ENCODE measurements at regions not wholly inside any gene's neighbourhood (a gene's known extent, or its start where the extent isn't known, plus 50 kb on each side); places are given as distances from the start of the nearest gene placed in this dataset.
"Not testable (repeated sequence)": the region's sequence is repeated elsewhere in the genome, so short reads cannot be mapped to it uniquely, and the experiment has no call there.

DNA sequence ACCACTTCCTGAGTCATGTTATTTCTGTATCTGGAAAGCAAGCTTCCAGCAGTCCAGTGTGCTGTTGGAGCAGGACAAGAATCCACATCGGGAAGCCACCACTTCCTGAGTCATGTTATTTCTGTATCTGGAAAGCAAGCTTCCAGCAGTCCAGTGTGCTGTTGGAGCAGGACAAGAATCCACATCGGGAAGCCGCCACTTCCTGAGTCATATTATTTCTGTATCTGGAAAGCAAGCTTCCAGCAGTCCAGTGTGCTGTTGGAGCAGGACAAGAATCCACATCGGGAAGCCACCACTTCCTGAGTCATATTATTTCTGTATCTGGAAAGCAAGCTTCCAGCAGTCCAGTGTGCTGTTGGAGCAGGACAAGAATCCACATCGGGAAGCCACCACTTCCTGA, 170.2 kb upstream of the EXOC2 start:
- not testable (repeated sequence) for H3K36me3 Mint-ChIP-seq (ENCODE audit: low read depth); H3K9me3 Mint-ChIP-seq; ATAC-seq (replicated peaks); H3K4me1 Mint-ChIP-seq; H3K27ac Mint-ChIP-seq; H3K4me3 Mint-ChIP-seq
- peaks cover 36% of the 10 kb centered on the region for H3K27me3 Mint-ChIP-seq

DNA sequence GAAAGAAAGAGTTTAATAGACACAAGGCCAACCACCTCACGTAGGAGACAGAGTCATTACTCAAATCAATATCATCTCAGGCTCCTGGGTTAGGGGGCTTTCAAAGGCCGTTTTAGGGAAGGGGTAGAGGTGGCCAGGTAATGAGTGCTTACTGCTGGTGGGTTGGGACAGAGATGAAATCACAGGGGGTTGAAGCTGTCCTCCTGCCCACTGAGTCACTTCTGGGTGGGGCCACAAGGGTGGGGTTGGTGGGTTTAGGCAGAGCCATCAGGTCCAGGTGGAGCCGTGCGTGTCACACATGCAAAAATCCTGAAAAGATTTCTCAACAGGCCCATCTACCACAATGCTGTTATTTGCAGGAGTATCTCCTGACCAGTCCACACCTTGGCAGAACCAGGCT, 167.0 kb upstream of the EXOC2 start:
- no peak overlapping the region for H3K4me3 Mint-ChIP-seq
- peaks cover 38% of the 10 kb centered on the region for H3K27me3 Mint-ChIP-seq
- H3K4me1 Mint-ChIP-seq = no peaks in the 10 kb centered on the region
- H3K36me3 Mint-ChIP-seq (ENCODE audit: low read depth) = no peaks in the 10 kb centered on the region
- H3K9me3 Mint-ChIP-seq = no peaks in the 10 kb centered on the region
- ATAC-seq (replicated peaks) = no peak
- no peak overlapping the region for H3K27ac Mint-ChIP-seq

DNA sequence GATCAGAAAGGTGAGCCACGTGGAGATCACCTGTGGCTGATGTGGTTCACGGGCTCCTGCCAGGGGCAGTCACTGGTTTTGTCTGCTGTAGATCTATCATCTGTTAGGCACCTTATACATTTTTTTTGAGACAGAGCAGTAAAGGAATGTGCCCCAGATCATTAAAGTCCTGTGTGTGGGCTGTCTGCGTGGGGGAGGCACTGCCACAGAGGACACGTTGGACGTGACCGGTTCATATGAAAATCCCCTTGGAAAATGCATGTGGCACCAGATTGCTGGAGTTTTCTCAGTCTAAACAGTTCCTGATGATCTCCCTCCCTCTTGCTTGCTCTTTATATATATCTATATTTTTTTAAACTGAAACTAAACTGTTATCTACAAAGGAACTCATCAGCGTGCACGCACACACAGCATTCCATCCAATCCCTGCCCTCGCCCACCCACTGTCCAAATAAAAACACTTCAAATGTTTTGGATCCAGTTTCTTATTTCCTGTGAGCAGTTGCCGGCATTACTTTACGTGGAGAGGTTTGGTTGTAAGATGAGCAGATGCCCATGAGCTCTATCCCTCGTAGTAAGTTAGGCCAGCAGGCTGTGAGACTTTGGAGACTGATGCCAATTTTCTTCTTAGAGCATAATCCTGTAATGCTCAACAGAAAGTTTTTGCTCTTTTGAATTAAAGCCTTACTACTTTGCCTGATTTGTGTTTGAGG, 161.6 kb upstream of the EXOC2 start:
- Mint-ChIP-seq H3K27ac (no peak overlapping the region), H3K27me3 (peaks cover 16% of the 10 kb centered on the region), H3K9me3 (peaks cover 7% of the 10 kb centered on the region), H3K4me3 (no peak overlapping the region), H3K36me3 (ENCODE audit: low read depth) (no peaks in the 10 kb centered on the region), H3K4me1 (no peaks in the 10 kb centered on the region)
- ATAC-seq (replicated peaks) = no peak

DNA sequence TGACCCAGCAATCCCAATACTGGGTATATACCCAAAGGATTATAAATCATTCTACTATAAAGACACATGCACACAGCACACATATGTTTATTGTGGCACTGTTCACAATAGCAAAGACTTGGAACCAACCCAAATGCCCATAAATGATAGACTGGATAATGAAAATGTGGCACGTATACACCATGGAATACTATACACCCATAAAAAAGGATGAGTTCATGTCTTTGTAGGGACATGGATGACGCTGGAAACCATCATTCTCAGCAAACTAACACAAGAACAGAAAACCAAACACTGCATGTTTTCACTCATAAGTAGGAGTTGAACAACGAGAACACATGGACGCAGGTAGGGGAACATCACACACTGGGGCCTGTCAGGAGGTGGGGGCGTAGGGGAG, 159.3 kb upstream of the EXOC2 start:
- H3K4me1 Mint-ChIP-seq; ATAC-seq (replicated peaks); H3K4me3 Mint-ChIP-seq; H3K36me3 Mint-ChIP-seq (ENCODE audit: low read depth); H3K9me3 Mint-ChIP-seq; H3K27ac Mint-ChIP-seq; H3K27me3 Mint-ChIP-seq: not testable (repeated sequence)

DNA sequence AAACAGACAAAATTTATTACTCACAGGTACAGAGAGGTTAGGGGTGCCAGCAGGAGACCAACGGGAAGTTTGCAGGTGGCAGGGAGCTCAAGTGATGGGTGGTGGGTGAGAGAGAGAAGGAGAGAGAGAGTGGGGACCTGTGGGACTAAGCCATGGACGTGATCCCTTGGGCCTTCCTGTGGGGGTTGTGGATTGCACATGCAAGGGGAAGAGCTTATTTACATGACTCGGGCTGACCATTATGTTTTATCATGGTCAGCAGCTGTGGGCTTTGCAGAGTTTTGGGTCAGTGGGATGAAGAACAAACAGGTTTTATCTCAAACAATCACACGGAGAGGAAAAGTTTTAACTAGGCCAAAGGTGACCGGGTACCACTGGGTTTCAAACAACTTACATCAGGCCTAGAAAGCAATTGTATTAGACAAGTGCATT, 156.2 kb upstream of the EXOC2 start:
- no peaks in the 10 kb centered on the region for H3K4me1 Mint-ChIP-seq
- H3K27me3 Mint-ChIP-seq = peaks cover 5% of the 10 kb centered on the region
- H3K36me3 Mint-ChIP-seq (ENCODE audit: low read depth) = no peaks in the 10 kb centered on the region
- no peak for ATAC-seq (replicated peaks)
- H3K4me3 Mint-ChIP-seq = no peak overlapping the region
- H3K27ac Mint-ChIP-seq = no peak overlapping the region
- peaks cover 7% of the 10 kb centered on the region for H3K9me3 Mint-ChIP-seq

DNA sequence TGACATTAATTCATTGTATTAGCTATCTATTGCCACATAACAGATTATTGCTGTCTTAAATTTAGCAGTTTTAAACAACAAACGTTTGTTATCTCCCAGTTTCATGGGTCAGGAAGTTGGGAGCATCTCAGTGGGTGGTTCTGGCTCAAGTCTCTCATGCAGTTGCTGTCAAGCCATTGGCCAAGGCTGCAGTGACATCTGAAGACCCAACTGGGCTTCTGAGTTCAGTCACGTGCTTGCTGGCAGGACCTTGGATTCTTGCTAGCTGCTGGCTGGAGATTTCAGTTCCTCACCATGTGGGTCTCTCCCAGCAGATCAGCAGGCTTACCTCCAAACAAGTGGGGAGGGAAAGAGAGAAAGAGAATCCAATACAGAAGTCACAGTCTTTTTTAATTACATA, 152.6 kb upstream of the EXOC2 start:
- ATAC-seq (replicated peaks) = no peak
- Mint-ChIP-seq H3K27me3 (peaks cover 19% of the 10 kb centered on the region), H3K4me1 (no peaks in the 10 kb centered on the region), H3K9me3 (peaks cover 6% of the 10 kb centered on the region), H3K4me3 (no peak overlapping the region), H3K27ac (no peak overlapping the region), H3K36me3 (ENCODE audit: low read depth) (no peaks in the 10 kb centered on the region)

DNA sequence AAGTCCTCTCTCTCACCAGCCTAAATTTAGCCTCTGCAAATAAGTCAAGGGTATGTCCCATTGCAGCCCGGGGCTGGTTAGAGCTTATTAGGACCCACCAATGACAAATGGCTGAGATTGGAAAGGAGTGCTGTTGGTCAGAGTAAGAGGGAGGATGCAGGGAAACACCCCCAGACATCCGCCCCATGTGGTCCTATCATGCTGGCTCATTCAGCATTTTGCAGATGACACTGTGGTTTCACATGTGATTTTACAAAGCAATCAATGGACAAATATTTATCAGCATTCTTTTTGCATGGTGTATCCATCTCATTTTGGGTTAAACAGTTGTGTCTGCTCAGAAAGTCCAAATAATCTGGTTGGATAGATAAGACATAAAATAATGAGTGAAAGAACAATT, 152.2 kb upstream of the EXOC2 start:
- Mint-ChIP-seq H3K9me3 (peaks cover 5% of the 10 kb centered on the region), H3K4me1 (no peaks in the 10 kb centered on the region), H3K36me3 (ENCODE audit: low read depth) (no peaks in the 10 kb centered on the region), H3K27ac (no peak overlapping the region), H3K27me3 (peaks cover 23% of the 10 kb centered on the region), H3K4me3 (no peak overlapping the region)
- no peak for ATAC-seq (replicated peaks)

DNA sequence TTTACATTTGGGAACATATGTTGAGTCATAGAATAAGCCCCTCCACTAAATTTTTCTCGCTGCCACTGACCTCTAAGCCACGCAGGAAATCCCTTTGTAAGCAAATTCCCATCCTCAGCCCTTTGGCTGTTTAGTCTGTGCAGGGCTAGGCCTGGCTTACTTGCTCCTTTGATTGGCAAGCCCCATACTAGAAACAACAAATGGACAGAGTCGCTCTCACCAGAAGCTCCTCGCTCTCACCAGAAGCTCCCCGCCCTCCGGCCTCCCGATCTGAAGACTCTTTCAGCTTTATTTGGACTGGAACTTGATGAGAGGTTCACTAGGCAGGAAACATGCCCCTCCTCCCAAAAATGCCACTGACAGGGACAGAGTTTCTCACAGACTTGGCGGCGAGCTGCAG, 149.2 kb upstream of the EXOC2 start:
- ATAC-seq (replicated peaks) = no peak
- Mint-ChIP-seq H3K27me3 (peaks cover 25% of the 10 kb centered on the region), H3K4me1 (no peaks in the 10 kb centered on the region), H3K27ac (no peak overlapping the region), H3K9me3 (peaks cover 8% of the 10 kb centered on the region), H3K36me3 (ENCODE audit: low read depth) (no peaks in the 10 kb centered on the region), H3K4me3 (no peak overlapping the region)

DNA sequence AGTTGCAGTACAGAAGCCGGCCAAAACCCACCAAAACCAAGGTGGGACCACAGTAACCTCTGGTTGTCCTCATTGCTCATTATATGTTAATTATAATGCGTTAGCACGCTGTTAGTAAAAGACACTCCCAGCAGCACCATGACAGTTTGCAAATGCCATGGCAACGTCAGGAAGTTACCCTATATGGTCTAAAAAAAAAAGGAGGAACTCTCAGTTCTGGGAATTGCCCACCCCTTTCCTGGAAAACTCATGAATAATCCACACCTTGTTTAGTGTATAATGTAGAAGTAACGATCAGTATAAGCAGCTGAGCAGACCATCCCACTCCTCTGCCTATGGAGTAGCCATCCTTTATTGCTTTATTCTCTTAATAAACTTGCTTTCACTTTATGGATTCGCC, 148.6 kb upstream of the EXOC2 start:
- no peaks in the 10 kb centered on the region for H3K36me3 Mint-ChIP-seq (ENCODE audit: low read depth)
- no peaks in the 10 kb centered on the region for H3K4me1 Mint-ChIP-seq
- H3K27ac Mint-ChIP-seq = no peak overlapping the region
- H3K4me3 Mint-ChIP-seq = no peak overlapping the region
- no peak for ATAC-seq (replicated peaks)
- peaks cover 25% of the 10 kb centered on the region for H3K27me3 Mint-ChIP-seq
- peaks cover 8% of the 10 kb centered on the region for H3K9me3 Mint-ChIP-seq

DNA sequence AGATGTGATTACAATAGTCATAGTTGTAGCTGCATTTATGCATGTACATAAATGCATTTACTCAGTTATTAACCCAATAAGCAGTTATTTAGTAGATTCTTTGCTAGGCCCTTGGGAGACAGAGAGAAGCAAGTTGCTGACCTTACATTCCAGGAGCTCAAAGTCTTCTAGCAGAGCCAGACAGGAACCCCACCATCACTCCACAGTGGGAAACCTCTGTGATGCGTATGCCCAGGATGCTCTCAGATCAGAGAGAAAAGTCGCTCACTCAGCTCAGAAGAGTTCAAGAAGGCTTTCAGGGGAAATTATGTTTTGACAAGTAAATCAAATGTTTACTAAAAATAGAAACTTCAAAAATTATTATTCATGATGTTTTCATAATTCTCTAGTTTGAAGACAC, 146.3 kb upstream of the EXOC2 start:
- peaks cover 11% of the 10 kb centered on the region for H3K9me3 Mint-ChIP-seq
- H3K27me3 Mint-ChIP-seq = peaks cover 25% of the 10 kb centered on the region
- no peak for ATAC-seq (replicated peaks)

DNA sequence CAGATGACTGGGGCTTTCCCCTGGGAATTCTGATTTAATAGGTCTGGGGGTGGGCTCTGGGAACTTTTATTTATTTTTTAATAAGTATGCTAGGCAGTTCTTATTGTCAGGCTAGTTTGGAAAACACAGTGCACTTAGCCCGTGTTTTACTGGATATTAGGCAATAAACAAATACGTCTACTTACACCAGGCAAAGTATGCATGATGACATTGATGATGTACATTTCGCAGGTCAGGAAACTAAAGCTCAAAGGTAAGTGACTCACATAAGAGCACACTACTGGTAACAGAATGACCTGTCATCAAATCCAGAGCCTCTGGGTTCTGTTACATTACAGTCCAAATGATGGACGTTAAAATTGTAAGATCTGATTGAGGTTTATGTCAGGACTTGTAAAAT, 144.4 kb upstream of the EXOC2 start:
- Mint-ChIP-seq H3K9me3 (peaks cover 17% of the 10 kb centered on the region), H3K27ac (no peak overlapping the region), H3K4me1 (no peaks in the 10 kb centered on the region), H3K27me3 (peaks cover 21% of the 10 kb centered on the region), H3K4me3 (no peak overlapping the region), H3K36me3 (ENCODE audit: low read depth) (no peaks in the 10 kb centered on the region)
- ATAC-seq (replicated peaks) = no peak

More for the DNA sequence above, 146.3 kb upstream of the EXOC2 start:
- Mint-ChIP-seq H3K4me3 (no peak overlapping the region), H3K4me1 (no peaks in the 10 kb centered on the region), H3K36me3 (ENCODE audit: low read depth) (no peaks in the 10 kb centered on the region), H3K27ac (no peak overlapping the region)

DNA sequence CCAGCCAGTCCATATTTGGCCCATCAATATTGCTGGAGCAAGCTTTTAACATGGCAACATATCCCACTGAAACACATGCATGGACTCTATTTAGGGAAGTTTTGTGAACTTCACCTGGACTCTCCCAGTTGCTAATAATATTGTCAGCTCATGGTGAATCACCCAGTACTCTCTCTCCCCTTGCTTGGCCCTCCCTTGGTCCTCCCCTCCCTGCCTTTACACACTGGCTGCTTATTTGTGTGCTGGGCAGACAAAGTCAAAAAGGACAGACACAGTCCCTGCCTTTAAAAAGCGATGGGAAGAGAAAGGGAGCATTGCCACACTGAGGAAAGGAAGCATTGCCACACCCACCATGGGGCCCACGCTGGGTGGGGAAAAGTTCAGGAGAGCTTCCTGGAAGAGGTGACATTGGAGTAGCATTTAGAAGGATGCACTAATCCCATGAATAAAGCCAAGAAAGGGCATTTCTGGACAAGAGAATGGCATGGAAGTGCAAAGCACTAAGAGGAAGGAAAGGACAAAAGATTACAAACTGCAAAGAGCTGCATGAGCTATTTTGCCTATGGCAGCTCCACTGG, 143.4 kb upstream of the EXOC2 start:
- Mint-ChIP-seq H3K9me3 (peaks cover 17% of the 10 kb centered on the region), H3K36me3 (ENCODE audit: low read depth) (no peaks in the 10 kb centered on the region), H3K4me1 (no peaks in the 10 kb centered on the region), H3K27me3 (peaks cover 13% of the 10 kb centered on the region), H3K27ac (no peak overlapping the region), H3K4me3 (no peak overlapping the region)
- ATAC-seq (replicated peaks) = no peak

DNA sequence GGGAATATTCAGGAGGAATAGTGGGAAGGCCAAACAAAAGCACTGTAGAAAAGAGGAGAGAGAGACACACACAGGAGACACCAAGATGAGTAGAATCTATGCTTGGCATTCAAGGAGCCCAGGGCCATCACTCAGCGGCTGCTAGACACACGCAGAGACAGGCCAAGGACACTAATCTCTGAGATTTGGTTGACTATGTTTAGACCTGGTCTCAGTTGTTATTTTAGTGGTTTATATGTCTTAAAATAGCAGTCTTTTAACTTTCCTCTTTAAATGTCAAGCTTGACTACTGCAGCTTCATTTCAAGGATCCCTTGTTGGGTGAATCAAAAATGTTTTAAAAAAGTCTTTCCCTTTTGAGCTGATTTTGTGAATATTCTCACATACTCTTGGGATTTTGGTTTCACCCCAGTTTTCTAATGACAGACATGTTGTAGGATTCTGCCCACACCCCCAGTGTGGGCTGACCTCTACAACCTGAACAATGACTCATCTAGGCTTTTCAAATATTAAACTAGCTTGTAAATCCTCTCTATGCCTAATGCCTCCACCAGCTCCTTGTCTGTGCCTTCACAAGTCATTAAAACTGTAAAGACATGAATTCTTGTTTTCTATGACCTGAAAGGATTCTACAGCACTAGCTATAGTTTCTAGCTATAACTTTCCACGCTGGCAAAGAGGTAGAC, 142.7 kb upstream of the EXOC2 start:
- no peak for ATAC-seq (replicated peaks)
- no peaks in the 10 kb centered on the region for H3K36me3 Mint-ChIP-seq (ENCODE audit: low read depth)
- peaks cover 18% of the 10 kb centered on the region for H3K9me3 Mint-ChIP-seq
- no peaks in the 10 kb centered on the region for H3K4me1 Mint-ChIP-seq
- no peak overlapping the region for H3K27ac Mint-ChIP-seq
- H3K27me3 Mint-ChIP-seq = peaks cover 10% of the 10 kb centered on the region
- no peak overlapping the region for H3K4me3 Mint-ChIP-seq

DNA sequence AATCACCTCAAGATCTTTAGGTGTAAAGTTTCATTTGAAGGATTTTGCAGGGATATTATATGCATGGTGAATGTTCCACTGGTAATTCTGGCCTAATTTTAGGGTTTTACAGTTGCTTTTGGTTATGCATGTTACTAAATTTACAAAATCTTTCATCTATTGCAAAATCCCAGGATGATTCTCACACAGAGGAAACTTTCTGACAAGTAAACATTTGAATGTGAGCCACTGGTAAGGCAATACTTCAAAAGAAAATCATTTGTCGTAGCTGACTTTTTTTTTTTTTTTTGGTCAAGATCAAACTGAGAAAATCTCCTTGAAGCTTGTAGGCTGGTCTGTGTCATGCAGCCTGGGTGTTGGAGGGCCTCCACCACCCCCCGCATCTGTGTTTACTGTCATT, 141.9 kb upstream of the EXOC2 start:
- no peaks in the 10 kb centered on the region for H3K36me3 Mint-ChIP-seq (ENCODE audit: low read depth)
- ATAC-seq (replicated peaks) = no peak
- peaks cover 18% of the 10 kb centered on the region for H3K9me3 Mint-ChIP-seq
- H3K4me1 Mint-ChIP-seq = no peaks in the 10 kb centered on the region
- H3K4me3 Mint-ChIP-seq = no peak overlapping the region
- peaks cover 5% of the 10 kb centered on the region for H3K27me3 Mint-ChIP-seq
- no peak overlapping the region for H3K27ac Mint-ChIP-seq

DNA sequence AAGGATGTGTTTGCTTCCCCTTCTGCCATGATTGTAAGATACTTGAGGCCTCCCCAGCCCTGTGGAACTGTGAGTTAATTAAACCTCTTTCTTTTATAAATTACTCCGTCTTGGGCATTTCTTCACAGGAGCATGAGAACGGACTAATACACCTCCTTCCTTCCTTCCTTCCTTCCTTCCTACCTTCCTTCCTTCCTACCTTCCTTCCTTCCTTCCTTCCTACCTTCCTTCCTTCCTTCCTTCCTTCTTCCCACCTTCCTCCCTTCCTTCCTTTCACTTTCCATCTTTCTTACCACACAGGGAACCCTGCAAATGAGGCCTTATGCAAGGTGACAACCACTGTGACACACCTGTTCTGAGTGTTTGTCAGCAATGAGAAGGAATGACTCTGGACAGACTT, 141.3 kb upstream of the EXOC2 start:
- no peak overlapping the region for H3K4me3 Mint-ChIP-seq
- no peaks in the 10 kb centered on the region for H3K36me3 Mint-ChIP-seq (ENCODE audit: low read depth)
- no peaks in the 10 kb centered on the region for H3K4me1 Mint-ChIP-seq
- no peak for ATAC-seq (replicated peaks)
- no peak overlapping the region for H3K27ac Mint-ChIP-seq
- H3K9me3 Mint-ChIP-seq = peaks cover 18% of the 10 kb centered on the region
- H3K27me3 Mint-ChIP-seq = peaks cover 5% of the 10 kb centered on the region
